H1 (cell line): ENCODE measurements at regions not wholly inside any gene's neighbourhood (a gene's known extent, or its start where the extent isn't known, plus 50 kb on each side); places are given as distances from the start of the nearest gene placed in this dataset.

Experiments
- CBX5 ChIP-seq: fragments of 300-800, 300-1000 bp; sonication (generic); IDR thresholded peaks from 2 replicates; pipeline ENCODE4 v1.7.1; 2016; ENCODE audit warnings: antibody characterized with exemption, low read length, low read depth
- CHD7 ChIP-seq: fragments of 300-600 bp; sonication (generic); IDR thresholded peaks from 2 replicates; pipeline ENCODE4 v1.7.1; 2012; ENCODE audit warnings: low read length, moderate library complexity, mild to moderate bottlenecking, inconsistent platforms; ENCODE audit not compliant: insufficient replicate concordance
- JUN ChIP-seq: IDR thresholded peaks from 2 replicates; pipeline ENCODE4 v1.6.1; 2011; ENCODE audit warnings: low read depth, mild to moderate bottlenecking, improper control_type of control experiment, low read length
- POLR2A ChIP-seq, 2 experiments: IDR thresholded peaks; 1 replicate in 1 of 2; 2 replicates in 1 of 2; pipeline ENCODE4 v1.6.1; 2011; ENCODE audit warnings: low read depth in 2 of 2, low read length in 2 of 2, mild to moderate bottlenecking in 2 of 2; ENCODE audit errors: control extremely low read depth in 1 of 2
- RAD21 ChIP-seq, 2 experiments: IDR thresholded peaks in 1 of 2; conservative IDR thresholded peaks in 1 of 2; 2 replicates each; pipeline ENCODE4 v1.6.1; 2011; ENCODE audit warnings: low read depth in 2 of 2, low read length in 2 of 2, improper control_type of control experiment in 1 of 2, inconsistent platforms in 1 of 2, mild to moderate bottlenecking in 1 of 2, moderate library complexity in 1 of 2
- RXRA ChIP-seq: IDR thresholded peaks from 2 replicates; pipeline ENCODE4 v1.6.1; 2011; ENCODE audit warnings: low read depth, mild to moderate bottlenecking, low read length, moderate library complexity; ENCODE audit not compliant: insufficient read depth

GRCh38 chr16:86432048-86432447 is 78.3 kb upstream of the FOXF1 start (continued):
- TF ChIP-seq RXRA: no peak
- TF ChIP-seq POLR2A (IDR thresholded peaks at IDR 0.05; ENCODE audit: control extremely low read depth in 1 of 2, low read depth in 2 of 2, low read length in 2 of 2): no peak
- no peak for TF ChIP-seq CHD7
- no peak for TF ChIP-seq CBX5
- no peak for TF ChIP-seq RAD21 (IDR thresholded peaks at IDR 0.05 in 1 of 2, conservative IDR thresholded peaks at IDR 0.05 in 1 of 2; ENCODE audit: low read depth in 2 of 2, low read length in 2 of 2)
- no peak for TF ChIP-seq JUN
